GM12865 (cell line): ENCODE measurements at regions not wholly inside any gene's neighbourhood (a gene's known extent, or its start where the extent isn't known, plus 50 kb on each side); places are given as distances from the start of the nearest gene placed in this dataset.

Source experiments
- DNase-seq: peaks from one replicate; pipeline ENCODE4 v3.0.0; 2010; ENCODE audit warnings: low read depth
- H3K4me3 ChIP-seq: 2 replicates; pipeline ENCODE4 v1.5.1; 2011; ENCODE audit warnings: mild to moderate bottlenecking, low read depth, low read length, control low read depth
- TF ChIP-seq, protein P1 (sequence below): IDR thresholded peaks from 2 replicates; pipeline ENCODE4 v1.5.1; 2011; ENCODE audit warnings: low read length, control low read depth, low read depth, inconsistent platforms; ENCODE audit not compliant: insufficient read depth; ENCODE audit errors: missing control alignments

DNA sequence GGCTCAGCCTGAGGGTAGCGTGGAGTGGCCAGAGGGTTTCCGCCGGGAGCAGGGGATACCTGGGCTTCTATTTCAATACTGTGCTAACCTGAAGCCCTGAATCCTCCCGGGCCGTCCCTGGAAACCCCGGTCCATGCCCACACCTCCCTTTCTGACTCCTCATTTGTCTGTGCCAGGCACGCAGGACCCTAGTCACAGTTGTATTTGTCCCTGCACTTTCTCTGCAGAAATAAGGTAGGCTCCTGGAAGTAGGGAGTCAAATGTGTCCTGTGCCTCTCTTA is 418.8 kb upstream of the HS6ST1 start:
- no peak for DNase-seq
- H3K4me3 ChIP-seq: no peak overlapping the region
- TF ChIP-seq, protein P1, sequence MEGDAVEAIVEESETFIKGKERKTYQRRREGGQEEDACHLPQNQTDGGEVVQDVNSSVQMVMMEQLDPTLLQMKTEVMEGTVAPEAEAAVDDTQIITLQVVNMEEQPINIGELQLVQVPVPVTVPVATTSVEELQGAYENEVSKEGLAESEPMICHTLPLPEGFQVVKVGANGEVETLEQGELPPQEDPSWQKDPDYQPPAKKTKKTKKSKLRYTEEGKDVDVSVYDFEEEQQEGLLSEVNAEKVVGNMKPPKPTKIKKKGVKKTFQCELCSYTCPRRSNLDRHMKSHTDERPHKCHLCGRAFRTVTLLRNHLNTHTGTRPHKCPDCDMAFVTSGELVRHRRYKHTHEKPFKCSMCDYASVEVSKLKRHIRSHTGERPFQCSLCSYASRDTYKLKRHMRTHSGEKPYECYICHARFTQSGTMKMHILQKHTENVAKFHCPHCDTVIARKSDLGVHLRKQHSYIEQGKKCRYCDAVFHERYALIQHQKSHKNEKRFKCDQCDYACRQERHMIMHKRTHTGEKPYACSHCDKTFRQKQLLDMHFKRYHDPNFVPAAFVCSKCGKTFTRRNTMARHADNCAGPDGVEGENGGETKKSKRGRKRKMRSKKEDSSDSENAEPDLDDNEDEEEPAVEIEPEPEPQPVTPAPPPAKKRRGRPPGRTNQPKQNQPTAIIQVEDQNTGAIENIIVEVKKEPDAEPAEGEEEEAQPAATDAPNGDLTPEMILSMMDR: no peak

DNA sequence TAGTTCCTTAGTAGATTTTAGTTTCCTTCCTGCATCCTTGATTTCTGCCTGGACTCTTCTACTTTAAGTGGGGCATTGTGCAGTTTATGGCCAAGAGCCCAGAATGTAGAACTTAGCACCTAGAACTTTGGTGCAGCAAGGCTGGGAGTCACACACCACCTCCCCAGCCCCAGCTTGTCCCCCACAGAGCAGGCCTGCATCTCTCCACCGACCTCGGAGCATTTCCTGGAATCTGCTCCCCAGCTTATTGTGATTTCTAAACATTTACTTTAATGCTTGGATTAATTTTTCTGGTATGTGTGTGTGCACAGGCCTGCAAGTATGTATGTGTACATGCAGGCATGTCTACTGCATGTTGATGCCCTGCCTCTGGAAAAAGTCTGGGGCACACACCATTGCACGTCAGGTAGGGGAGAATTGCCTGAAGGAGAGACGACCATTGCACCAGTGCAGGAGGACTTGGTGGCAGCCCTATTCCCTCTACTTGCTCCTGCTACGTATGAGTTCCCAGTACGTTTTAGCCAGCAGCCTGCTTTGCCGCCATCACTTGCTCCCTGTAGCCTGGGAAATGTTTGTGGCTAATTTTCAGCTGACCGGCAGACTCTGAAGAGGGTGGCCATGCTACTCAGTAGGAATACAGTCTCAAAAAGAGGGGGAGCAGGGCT is 419.9 kb upstream of the HS6ST1 start:
- no peak overlapping the region for H3K4me3 ChIP-seq
- TF ChIP-seq, protein P1: no peak
- DNase-seq: no peak

DNA sequence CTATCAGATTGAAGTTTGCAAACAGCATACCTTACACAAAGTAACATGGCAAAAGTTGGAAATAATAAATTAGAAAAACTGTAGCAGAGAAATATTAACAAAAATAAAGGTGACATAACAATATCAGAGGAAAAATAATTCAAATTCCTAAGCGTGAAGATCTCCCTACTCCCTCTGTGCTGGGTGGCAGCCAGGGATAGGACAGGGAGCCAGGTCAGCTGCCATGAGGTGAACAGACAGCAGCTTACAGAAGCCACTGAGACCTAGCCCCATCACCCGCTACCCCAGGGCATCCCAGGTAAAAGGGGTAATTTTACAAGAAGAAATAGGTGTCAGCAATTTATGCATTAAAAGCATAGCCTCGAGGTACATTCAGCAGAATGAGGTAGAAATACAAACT is 423.8 kb upstream of the HS6ST1 start:
- TF ChIP-seq, protein P1: no peak
- DNase-seq: no peak
- no peak overlapping the region for H3K4me3 ChIP-seq

DNA sequence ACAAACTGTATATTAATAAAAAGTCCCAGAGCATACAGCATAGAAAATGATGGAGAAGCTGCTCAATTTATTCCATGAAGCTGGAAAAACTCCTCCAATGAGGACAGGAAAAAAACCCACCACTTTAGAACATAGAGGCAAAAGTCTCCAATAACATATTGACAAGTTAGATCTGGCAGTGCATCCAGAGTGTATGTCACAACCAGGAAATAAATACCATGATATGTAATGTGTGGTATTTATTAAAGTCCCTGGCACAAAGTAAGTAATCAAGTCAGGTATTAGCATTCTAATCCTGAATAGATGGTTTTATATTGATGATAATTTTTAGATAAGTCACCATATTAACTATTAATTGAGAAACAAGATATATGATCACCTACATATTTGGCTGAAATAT is 427.3 kb upstream of the HS6ST1 start:
- TF ChIP-seq, protein P1: no peak
- no peak for DNase-seq
- H3K4me3 ChIP-seq: no peak overlapping the region

DNA sequence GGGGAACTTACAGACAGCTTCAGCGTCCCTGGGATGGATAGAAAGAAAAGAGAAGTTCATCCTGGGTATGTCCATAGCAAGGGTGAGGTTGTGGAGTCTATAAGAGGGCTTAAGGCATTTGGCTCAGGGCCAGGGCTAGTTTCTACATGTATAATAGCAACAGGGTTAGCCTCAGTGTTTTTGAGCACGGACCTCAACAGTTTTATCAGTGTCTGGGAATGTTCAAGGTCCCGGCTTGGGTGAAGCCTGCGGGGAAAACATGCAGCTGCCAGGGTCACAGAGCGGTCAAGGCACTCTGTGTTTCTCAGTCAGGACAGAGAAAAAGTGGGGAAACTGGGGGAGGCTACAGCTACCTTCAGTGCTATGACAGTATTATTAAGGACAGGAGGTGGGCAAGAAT is 427.7 kb upstream of the HS6ST1 start:
- no peak for DNase-seq
- TF ChIP-seq, protein P1: no peak
- no peak overlapping the region for H3K4me3 ChIP-seq

DNA sequence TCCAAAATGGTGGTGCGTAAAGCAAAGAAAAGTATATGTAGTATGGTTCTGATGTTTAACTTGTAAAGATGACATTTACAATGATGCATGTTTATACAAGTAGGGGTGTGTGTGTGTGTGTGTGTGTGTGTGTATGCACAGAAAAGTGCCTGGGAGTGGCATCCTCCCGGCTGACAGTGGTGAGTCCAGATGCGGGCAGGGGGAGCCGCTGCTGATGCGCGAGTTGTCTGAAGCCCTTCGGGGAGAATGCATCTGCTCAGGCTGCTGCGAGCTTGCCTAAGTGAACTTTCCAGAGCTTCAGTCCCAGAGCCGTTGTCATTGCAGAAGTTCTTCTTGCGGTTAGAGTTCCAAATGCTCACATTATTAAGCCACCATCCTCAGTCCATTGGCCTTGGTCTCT is 429.7 kb upstream of the HS6ST1 start:
- DNase-seq: no peak
- TF ChIP-seq, protein P1: no peak
- H3K4me3 ChIP-seq: no peak overlapping the region
